ENCODE measurements at regions not wholly inside any gene's neighbourhood (a gene's known extent, or its start where the extent isn't known, plus 50 kb on each side); places are given as distances from the start of the nearest gene placed in this dataset.

DNA sequence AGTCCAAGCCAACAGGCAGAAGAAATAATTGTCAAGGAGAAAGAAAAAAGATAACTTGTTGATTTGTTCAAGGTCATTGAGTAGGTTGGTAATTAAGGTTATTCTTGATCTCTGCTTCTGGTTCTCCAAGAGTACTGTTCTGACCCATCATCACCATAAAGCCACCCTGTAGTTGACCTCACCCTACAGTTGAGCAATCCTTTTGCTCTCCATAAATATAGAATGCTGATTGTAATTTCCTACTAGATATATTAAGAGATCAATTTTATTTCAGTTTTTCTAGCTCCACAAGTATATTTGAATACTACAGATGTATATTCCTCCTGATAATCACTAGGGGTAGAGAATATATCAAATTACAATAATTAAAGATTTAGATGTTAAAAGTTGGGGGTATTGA is 350.5 kb upstream of the PDE3A start:
- TF ChIP-seq, protein P1, sequence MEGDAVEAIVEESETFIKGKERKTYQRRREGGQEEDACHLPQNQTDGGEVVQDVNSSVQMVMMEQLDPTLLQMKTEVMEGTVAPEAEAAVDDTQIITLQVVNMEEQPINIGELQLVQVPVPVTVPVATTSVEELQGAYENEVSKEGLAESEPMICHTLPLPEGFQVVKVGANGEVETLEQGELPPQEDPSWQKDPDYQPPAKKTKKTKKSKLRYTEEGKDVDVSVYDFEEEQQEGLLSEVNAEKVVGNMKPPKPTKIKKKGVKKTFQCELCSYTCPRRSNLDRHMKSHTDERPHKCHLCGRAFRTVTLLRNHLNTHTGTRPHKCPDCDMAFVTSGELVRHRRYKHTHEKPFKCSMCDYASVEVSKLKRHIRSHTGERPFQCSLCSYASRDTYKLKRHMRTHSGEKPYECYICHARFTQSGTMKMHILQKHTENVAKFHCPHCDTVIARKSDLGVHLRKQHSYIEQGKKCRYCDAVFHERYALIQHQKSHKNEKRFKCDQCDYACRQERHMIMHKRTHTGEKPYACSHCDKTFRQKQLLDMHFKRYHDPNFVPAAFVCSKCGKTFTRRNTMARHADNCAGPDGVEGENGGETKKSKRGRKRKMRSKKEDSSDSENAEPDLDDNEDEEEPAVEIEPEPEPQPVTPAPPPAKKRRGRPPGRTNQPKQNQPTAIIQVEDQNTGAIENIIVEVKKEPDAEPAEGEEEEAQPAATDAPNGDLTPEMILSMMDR (conservative IDR thresholded peaks at IDR 0.05; ENCODE audit: low read length), result no peak
- TF ChIP-seq EZH2phosphoT487 (IDR thresholded peaks at IDR 0.05; ENCODE audit: borderline replicate concordance), result no peak
